Kidney epithelial cell (primary cell): ENCODE measurements at regions not wholly inside any gene's neighbourhood (a gene's known extent, or its start where the extent isn't known, plus 50 kb on each side); places are given as distances from the start of the nearest gene placed in this dataset.

Source experiments
- DNase-seq: peaks from one replicate; pipeline ENCODE4 v3.0.0-alpha.2; 2010; ENCODE audit warnings: low read depth
- H3K27me3 ChIP-seq: 2 replicates; pipeline ENCODE4 v1.6.0; 2011; ENCODE audit warnings: low read length; ENCODE audit not compliant: control insufficient read depth, insufficient read depth
- H3K36me3 ChIP-seq: 2 replicates; pipeline ENCODE4 v1.5.1; 2011; ENCODE audit warnings: low read length; ENCODE audit not compliant: control insufficient read depth, insufficient read depth
- H3K4me3 ChIP-seq: 2 replicates; pipeline ENCODE4 v1.5.1; 2011; ENCODE audit warnings: low read depth, mild to moderate bottlenecking, control low read depth, low read length
- TF ChIP-seq, protein P1 (sequence below): IDR thresholded peaks from 2 replicates; pipeline ENCODE4 v1.5.1; 2011; ENCODE audit warnings: mild to moderate bottlenecking, moderate library complexity, low read length, control low read depth, inconsistent platforms; ENCODE audit not compliant: insufficient read depth, poor library complexity, severe bottlenecking

DNA sequence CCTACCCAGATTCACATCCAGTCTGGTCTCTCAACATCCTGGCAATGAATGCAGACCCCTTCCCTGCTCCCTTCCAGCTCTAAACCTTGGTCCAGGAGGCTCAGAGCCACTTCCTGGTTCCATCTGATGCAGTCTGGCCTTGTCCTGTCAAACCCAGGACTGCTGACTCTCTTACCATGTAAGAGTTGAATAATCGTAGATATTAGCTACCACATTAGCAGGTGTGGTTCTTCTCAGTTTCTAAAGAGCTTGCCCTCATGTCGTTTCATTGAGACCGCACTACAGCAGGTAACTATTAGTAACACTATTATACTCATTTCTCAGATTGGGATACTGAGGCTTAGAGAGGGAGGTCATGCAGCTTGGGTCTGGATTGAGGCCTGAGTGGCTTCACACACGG, 133.3 kb downstream of the BOD1 start:
- no peaks in the 10 kb centered on the region for H3K27me3 ChIP-seq
- H3K4me3 ChIP-seq = no peak overlapping the region
- no peaks in the 10 kb centered on the region for H3K36me3 ChIP-seq
- DNase-seq = no peak
- TF ChIP-seq, protein P1, sequence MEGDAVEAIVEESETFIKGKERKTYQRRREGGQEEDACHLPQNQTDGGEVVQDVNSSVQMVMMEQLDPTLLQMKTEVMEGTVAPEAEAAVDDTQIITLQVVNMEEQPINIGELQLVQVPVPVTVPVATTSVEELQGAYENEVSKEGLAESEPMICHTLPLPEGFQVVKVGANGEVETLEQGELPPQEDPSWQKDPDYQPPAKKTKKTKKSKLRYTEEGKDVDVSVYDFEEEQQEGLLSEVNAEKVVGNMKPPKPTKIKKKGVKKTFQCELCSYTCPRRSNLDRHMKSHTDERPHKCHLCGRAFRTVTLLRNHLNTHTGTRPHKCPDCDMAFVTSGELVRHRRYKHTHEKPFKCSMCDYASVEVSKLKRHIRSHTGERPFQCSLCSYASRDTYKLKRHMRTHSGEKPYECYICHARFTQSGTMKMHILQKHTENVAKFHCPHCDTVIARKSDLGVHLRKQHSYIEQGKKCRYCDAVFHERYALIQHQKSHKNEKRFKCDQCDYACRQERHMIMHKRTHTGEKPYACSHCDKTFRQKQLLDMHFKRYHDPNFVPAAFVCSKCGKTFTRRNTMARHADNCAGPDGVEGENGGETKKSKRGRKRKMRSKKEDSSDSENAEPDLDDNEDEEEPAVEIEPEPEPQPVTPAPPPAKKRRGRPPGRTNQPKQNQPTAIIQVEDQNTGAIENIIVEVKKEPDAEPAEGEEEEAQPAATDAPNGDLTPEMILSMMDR = no peak

DNA sequence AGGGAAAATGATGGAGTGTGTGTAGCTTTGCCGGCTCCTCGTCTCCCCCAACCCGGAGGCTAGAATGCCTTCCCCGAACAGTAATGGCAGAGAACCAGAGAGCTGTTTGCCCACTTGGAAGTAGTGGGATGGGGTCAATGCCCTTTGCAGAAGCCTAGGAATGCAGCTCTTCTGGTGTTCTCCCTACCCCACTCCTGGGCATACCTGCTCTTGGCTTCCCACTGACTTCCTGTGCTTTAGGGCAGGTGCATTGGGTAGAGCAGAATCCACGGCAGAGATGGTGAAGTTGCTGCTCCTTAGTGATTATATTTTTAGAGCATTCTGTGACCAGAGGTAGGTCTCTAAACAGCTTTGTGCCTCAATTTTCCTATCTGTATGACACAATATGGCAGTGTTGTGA, 134.6 kb downstream of the BOD1 start:
- Histone ChIP-seq H3K27me3 (no peaks in the 10 kb centered on the region), H3K36me3 (no peaks in the 10 kb centered on the region), H3K4me3 (no peak overlapping the region)
- TF ChIP-seq, protein P1 = no peak
- no peak for DNase-seq

DNA sequence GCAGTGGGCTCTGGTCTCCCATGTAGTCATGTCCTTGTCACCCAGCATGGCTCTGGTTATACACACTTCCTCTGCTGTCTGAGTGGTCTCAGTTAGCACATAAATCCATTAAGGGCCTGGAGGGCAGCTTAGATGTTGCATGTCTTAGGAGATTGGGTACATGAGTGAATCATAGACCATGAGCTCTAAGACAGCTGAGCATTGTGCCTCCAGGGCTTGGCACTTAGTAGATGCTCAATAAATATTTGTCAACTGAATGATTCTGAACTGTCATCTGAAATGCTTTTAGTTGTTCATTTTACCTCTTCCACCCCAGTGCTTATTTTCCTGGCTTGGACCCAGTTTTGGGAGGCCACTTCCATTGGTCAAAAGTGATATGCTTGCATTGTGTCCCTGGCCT, 135.6 kb downstream of the BOD1 start:
- no peak for DNase-seq
- TF ChIP-seq, protein P1 = no peak
- Histone ChIP-seq H3K36me3 (no peaks in the 10 kb centered on the region), H3K4me3 (no peak overlapping the region), H3K27me3 (no peaks in the 10 kb centered on the region)

DNA sequence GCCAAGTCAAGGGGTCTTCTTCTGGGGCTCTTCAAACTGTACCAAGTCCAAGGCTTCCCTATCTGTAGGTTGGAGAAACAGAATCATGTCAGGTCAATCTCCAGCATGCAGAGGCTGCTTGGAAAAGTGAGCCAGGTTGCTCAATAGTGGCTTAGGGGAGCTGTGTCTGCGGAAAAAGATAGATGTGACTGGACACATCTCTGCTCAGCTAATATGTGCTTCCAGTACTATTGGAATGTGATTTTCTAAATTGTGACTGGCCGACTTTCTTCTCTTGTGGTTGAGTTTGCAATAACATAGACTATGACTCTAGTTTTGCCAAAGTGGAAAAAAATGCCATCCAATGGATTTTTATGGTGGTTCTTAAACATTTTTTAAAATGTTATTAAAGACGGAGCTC, 136.7 kb downstream of the BOD1 start:
- Histone ChIP-seq H3K36me3 (no peaks in the 10 kb centered on the region), H3K27me3 (no peaks in the 10 kb centered on the region), H3K4me3 (no peak overlapping the region)
- TF ChIP-seq, protein P1 = no peak
- no peak for DNase-seq

DNA sequence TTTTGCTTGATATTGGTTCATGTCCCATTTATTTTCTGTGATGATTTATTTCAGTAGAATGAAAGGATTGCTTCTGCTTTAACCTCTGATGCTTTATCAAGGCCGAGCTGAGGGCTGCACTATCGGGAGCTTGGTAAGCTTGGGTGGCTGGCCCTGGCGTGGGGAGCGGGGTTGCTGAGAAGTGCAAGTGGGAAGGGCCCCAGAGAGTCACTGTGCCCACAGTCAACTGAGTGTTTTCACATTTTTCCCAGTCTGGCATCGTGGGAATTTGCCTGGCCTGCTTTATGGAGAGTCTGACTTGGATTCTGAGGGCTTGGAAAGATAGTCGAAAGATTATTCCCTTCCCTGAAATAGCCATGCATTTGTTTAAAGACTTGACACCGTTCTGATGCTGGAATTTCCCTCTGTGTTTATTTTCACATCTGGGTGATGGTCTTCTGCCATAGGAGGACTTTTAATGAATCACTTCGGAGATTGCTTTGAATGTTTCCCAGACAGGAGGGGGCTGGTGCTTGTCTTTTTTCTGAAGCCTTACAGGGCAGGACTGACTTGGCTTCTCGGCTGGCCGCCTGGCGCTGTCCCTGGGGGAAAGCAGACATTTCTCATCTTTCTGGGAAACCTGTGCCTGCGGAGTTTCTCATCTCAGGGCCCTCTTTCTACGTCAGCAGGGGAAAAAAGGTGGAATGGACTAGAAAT, 139.0 kb downstream of the BOD1 start:
- Histone ChIP-seq H3K36me3 (no peaks in the 10 kb centered on the region), H3K27me3 (no peaks in the 10 kb centered on the region), H3K4me3 (no peak overlapping the region)
- DNase-seq = no peak
- TF ChIP-seq, protein P1 = no peak

DNA sequence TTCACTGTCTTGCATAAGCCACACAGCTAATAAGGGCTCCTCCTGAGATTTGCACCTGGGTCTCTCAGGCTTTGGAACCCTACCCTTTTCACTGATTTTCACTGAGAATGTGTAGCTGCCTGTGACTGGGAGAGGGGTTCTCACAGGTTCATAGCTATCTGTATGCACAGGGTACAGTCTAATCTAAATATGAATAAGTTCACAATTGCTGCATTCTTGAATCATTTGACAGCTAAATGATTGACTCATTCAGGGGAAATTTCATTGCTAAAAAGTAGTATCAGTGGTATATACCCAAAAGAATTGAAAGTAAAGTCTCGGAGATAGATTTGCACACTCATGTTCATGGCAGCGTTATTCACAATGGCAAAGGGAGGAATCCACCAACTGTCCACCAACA, 140.7 kb downstream of the BOD1 start:
- Histone ChIP-seq H3K36me3 (no peaks in the 10 kb centered on the region), H3K27me3 (no peaks in the 10 kb centered on the region), H3K4me3 (no peak overlapping the region)
- no peak for DNase-seq
- TF ChIP-seq, protein P1 = no peak
